SKM-1 (cell line): ENCODE measurements at regions not wholly inside any gene's neighbourhood (a gene's known extent, or its start where the extent isn't known, plus 50 kb on each side); places are given as distances from the start of the nearest gene placed in this dataset.

Experiments used
- DNase-seq: peaks from one replicate; lab custom pipeline; 2025; ENCODE audit not compliant: unreplicated experiment; lab: John Stamatoyannopoulos, UW

DNA sequence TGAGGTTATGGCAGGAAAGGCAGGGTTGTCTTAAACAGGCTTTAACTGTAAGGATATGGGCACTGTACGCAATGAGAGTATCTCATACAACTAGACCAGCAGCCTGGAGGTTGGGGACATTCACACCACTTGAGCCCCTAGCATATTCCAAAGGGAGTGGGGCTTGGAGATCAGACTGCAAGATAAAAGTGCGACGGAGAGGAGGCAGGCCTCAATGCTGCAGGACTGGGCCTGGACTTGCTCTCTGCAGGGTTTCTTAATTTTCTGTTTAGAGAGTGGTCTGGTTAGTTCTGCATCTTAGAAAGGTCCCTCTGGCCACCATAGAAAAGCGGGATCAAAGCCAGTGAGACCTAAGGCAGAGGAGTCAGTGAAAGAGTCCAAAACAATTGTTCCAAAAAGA is 357.7 kb upstream of the NR2F2 start:
- no peak for DNase-seq

DNA sequence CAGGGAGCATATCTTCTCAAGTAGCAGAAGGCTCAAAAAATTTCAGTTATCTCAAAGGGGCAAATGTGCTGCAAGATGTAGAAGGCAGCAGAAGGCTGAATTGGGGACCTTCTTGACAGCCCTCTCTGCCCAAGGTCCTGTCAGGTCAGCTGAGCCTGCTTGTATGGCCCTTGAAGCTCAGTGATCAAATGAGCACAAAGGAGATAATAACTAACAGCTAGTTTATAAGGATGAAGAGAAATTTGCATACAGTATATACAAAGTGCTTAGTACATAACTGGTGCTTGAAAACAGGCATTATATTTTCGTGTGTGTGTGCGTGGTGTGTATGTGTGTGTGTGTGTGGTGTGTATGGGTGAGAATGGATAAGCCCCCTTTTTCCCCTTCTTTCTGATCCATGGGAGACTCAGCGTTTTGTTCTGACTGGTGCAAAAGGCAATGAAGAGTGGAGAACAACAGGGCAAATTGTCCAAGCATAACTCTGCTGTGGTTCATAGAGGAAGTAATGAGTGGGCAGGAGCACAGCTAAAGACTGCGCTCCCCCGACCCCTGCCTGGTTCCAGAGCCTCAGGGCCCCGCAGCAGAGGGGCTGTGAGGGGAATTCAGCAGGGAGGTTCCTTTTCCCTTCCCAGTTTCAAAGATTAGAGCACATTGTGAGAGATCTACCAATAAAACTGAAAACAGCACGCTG is 356.8 kb upstream of the NR2F2 start:
- DNase-seq, result no peak

DNA sequence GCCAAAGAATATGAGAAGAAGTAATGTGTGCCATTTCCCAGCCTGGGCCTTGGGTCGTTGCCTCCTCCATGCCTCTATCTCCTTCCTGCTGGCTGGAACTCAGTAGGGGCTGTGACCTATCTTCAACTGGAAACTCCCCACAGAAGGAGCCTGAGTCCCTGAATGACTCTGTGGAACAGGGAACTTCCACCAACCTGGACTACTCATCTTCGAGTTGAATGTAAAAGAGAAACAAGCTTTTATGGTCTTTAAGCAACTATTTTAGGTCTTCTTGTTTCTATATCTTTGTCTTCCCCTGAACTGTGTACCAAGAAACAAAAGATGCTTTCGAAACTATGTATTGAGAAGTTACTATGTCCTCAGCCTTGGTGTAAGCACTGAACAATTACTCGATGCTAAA is 355.3 kb upstream of the NR2F2 start:
- DNase-seq, result no peak

DNA sequence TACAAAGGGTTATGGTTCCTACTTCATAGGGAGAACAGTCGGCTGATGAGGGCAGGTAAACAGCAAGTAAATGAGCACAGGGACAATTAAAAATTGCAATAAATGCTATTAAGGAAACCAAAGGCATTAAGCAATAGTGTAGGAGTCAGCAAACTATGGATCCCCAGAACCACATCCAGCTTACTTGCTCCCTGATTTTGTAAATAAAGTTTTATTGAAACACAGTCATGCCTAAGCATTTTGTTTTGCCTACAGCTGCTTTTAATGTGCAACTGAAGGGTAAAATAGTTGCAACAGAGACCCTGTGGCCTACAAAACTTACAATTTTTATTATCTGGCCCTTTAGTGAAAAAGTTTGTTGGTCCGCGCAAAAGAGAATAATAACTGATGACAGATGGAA is 351.2 kb upstream of the NR2F2 start:
- DNase-seq, result no peak

DNA sequence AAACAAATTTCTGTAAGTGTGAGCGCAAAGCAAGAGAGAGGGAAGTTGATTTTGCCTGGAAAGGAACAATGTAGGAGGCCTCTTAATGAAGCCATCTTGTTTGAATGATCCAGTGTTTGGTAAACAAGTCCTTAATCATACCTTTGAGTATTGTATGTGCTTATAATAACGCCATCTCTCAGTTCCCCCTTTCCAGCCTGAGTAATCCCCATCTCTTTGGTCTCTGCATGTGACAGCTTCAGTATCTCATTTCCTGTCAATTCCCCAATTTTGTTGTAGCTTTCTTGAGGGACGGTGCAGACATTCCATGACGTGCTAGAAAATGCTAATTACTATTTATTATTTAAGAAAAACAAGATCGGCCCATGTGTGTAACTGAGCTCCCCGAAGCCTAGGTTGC is 349.3 kb upstream of the NR2F2 start:
- DNase-seq, result no peak

DNA sequence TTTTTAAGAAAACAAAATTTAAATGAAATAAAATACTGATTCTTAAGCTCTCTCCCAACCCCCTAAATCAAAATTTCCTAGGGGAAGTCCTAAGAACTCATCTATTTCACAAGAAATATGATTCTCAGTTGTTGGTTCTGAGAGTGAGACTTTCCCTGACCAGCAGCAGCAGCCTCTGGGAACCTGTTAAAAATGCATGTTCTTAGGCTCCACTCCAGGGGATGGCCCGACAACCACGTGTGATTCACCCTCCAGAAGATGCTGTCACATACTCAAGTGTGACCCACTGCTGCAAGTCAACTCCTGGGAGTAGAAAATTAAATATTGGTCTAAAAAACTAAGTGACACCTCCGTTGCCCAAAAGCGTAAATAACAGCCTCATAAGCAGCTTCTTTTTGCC is 343.2 kb upstream of the NR2F2 start:
- DNase-seq, result no peak

DNA sequence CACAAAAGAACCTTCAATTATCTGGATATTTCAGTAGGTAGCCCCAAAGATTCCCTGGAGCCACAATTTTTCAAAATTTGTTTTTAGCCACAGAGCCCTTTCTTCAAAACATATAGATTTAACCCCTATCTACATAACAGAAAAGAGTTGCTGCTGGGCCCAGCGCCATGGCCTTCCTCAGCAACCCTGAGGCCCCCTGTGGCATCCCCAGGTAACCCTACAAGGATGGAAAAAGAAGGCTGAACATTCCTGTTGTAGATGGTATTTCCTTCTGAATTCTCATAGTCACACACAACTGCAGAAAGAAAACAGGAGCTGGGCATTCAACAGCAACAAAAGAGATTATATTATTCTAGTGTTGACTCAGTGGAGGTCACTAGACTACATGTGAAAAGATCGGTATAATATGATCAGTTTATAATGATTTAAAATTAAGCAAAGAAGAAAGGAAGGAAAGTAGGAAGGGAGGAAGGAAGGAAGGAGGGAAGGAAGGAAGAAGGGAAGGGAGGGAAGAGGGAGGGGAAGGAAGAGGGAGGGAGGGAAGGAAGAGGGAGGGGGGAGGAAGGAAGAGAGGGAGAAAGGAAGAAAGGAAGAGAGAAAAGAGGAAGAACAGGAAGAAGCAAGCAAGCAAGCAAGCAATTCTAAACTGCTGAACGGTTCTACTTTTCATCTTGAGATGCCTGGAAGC is 342.5 kb upstream of the NR2F2 start:
- DNase-seq, result no peak

DNA sequence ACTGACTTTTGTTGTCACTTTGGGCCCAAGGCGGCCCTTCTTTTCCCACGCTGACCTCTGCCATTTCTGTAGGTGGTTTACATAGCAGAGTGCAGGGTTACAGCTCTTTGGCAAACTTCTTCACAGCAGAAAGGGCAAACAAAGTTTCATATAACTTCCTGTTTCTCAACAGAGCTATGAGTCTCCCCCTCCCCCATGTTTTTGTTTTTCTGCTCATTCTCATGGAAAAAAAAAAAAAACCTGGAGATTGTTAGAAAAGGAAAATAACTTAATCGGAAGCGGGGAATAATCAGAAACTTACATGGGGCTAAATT is 342.0 kb upstream of the NR2F2 start:
- DNase-seq, result peak; percentile 35

DNA sequence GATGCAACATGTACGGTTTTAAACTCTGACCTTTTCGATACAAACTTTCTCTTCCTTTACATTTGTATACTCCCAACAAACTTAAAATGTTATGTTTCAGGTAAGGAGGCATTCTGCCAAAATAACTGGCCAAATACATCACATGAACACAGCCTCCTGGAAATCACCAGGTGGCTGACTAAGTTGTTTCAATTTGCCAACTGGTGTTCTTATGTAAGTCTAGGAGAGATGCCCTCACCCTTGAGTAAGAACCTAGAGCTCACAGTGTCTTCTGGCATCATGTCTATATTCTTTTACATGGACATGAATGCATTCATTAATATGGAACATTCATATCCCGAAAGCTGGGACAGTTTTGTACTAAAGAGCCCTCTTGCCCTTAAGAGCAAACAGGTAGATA is 341.1 kb upstream of the NR2F2 start:
- no peak for DNase-seq

DNA sequence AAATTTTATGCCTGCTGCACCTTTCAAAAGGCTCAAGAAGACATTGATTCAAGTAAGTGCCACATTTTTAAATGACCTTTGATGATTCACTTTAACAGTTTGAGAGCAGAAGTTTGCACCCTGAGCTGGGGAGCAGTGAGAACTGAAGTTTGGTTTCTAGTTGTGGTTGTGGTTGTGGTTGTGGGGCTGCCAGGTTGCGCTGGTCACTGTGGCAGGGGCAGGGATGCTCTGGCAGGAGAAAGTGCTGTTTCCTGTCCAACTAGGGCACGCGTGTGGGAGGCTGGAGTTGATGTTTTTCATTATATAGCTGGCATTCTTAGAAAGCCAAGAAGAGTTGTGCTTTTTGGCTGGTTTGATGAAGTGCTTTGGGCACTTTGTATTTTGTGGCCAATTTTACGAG is 339.7 kb upstream of the NR2F2 start:
- no peak for DNase-seq

DNA sequence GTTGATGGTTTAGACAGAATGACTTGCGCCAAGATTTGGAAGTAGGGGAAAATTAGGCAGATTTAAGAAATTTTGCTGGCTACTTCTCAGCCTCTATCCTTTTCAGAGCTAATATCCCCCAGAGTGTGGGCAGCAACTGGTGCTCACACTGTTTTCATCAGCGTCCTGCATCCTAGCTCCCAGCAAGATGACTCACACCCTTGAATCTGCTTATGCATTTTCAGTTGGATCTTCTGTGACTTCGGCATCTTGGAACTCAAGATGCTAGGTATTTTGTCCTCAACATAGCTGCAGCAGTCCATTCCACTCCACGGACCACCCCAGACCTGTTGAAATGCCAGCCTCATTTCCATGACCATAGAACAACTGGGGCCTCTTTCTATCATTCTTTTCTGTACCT is 336.1 kb upstream of the NR2F2 start:
- no peak for DNase-seq

DNA sequence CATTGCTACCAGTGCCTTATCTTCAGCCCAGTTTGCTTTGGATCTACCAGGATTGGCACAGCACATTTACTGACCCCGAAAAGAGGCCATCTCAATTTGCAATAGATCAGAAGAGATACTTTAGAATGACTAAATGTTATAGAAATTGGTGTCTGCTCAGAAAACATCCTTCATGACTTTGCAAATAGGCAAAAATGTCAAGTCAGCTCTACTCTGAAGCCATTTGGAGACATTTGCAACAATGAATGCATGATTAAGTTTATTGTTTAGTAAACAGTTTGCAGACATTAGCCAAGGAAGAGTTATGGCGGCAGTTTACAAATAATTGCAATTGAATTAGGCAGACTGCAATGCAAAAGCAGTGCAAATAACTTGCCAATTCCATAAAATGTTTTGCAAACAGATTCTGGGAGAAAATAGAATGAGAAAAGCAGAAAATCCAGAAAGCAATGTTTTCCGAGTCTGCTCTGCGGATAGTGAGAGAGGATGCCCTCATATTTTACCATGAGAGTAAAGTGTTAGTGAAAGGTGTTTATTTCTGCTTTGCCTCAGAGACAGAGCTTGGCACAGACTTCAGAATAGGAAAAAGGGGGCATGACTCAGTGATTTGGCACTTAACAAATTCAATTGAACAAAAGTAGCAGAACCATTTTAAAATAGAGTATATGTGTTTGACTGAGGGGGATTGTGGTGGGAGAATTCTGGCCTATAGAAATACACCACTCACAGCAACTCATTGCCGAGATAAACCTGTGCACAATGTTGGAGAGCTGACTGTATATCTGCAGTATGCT is 334.9 kb upstream of the NR2F2 start:
- DNase-seq, result no peak

DNA sequence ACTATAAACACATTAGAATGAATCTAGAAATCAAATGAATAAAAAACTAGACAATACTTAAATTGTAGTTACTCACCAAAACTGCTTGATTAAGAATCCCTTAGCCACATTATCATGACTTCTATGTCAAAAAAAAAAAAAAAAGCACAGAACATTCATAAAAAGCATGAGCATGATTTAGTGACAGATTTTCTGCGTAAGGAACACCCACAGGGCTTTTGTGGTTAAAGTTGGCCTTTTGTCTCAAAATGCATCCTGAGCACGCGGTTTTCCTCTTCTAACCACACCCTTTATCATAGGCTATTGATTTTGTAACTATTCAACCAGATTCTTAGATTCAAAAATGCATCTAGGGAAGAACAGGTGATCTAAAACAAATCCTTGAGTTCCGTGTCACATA is 334.0 kb upstream of the NR2F2 start:
- DNase-seq, result no peak

DNA sequence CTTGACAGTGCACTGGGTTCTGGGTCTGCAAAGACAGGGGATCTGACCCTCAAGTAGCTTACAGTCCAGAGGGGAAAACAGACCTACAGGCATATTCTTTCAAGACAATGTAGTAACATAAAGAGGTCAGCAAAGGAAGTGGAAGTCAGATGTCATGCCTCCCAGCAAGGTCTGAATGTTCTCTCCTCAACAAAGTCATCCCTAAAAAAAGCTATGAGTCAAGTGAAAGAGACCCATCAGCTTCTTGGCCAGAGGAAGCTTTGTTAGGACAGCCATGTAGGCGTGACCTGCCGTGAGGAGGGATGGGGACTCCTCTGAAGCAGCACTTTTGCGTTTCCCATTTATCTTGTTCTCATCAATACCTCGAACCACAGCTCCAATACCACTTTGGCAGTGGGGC is 331.6 kb upstream of the NR2F2 start:
- DNase-seq, result no peak

DNA sequence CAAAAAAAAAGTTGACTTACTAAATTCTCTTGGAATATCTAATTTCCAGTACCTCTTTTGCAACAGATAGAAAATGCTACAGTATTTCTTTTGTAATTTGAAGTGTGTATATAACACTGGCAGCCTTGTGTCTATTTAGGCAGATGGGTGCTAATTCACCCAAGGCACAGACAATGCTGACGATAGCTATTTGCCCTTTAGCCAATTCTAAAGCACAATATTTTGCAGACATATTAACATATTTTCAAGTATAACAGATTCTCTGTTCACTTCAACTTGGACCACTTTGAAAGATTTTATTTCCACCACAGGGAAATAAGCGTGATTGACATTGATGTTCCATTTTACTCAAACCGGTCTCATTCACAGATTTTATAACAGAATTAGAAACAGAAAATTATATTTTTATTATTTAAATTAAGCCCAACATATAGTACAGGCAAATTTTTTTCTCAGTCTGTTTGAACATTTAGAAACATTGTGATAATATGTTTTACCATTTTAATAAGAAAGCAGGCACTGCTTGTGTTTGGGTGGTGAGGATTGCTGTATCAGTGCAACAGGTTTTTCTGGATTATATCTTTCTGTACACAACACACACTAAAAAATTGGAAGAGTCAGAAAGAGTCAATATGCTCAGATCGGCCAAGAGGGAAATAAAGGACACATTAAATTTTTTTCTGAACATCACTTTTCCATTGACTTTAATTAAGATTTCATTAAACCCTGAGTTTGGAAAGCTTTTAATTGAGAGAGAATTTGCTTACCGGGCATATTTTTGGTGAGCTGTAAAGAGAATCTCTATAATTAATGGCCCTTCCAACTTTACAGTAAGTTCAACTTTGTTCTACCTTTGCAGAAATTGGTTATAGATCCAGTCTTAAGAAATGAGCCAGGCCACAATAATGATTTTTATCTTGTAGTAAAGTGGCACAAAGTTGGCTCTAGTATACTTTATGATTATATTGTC is 327.3 kb upstream of the NR2F2 start:
- no peak for DNase-seq

DNA sequence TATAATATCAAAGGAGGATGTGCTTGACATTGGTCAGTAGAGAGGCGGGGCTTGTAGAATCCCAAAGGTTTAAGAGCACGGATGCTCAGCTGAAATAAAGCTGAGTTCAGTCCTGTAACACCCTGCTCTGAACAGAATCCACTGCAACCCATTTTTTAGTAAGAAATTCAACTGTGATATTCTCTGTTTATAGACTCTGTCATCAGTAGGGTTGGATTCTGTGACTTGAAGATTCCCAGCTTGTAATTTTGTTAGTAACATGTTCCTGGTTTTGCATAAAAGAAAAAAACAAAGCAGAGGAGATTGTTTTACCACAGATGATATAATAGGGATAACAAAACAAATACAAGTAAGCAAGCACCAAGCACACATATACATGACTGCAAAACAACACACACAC is 324.6 kb upstream of the NR2F2 start:
- no peak for DNase-seq

DNA sequence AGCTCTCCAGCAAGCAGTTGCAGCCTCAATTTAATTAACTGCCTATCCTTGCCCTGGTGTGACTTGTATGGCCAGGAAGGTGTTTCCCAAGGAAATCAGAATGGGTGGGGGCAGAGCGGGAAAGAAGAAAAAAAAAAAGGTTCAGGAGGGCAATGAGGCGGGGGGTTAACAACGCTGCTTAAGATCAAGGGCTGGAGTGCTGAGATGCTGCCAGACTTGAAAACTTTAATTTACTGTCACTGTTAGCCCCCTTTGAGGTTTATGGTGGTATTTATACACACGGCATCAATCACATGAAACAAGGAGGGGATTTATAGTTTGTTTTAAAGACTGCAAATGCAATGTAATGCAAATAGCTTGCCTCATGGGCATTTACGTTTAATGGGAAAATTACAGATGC is 319.4 kb upstream of the NR2F2 start:
- no peak for DNase-seq

DNA sequence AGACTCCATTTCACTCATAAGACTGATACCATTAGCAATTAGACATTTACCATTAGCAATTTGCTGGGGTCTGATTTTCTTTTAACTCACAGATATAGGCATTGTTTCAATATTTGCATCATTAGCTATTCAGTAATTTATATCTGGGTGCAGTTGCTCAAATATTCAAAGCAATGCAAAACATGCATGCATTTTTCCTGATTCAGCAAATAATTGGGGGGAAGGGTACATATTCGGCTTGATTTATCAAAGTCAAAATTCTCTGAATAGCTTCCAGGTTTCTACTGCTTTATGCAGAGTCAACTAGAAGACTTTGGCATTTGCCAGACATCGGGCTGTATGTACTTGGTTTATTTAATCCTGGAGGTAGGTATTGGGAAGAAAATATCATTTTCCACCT is 315.6 kb upstream of the NR2F2 start:
- no peak for DNase-seq

DNA sequence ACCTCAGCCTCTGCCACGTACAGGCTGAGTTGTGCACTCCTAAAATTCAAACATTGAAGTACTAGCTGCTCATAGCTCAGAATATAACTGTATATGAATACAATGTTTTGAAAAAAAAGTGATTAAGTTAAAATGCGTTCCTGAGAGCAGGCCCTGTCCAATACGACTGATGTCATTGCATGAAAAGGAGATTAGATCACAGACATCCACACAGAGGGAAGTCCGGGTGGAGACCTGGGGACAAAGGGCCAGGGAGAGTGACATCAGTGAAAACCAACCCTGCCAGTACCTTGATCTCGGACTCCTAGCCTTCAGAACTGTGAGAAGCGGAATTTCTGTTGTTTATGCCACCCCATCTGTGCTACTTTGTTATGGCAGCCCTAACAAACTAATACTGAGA is 311.4 kb upstream of the NR2F2 start:
- DNase-seq, result no peak

DNA sequence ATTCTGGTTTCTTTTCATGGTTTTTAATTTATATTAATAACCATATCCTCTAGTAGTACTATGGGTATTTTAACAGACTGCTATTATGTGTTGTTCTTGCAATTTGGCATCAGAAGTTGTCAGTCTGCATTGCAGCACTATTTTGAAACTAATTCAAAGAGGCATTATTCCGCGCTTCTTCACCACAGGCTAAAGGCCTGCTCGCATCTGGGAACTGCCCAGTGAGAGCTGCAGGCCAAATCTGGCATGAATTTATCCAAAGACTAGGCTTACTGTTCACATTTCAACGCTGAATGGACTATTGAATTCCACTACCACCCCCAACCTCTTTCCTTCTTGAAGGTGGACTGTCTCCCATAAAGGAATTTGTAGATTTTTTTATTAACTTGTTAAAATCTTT is 310.4 kb upstream of the NR2F2 start:
- no peak for DNase-seq

DNA sequence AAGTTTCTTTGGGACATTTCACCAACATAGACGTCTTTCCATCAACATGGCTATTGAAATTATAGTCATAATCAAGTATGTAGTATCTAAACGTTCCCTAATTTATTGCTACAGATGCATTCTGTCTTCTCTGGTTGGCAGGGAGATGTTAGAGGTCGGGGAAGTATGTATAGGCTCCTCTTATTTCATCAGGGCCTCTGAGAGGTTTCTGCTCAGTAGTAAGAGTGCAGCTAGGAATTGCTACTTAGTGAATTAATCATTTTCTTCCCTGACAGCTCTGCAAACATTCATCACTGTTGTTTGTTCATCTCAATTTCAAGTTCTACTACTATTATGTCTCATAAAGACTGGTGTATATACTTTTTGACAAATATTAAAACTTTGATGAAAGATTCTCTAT is 309.7 kb upstream of the NR2F2 start:
- DNase-seq, result no peak
